Fibroblast of gingiva (primary cell): ENCODE measurements at regions not wholly inside any gene's neighbourhood (a gene's known extent, or its start where the extent isn't known, plus 50 kb on each side); places are given as distances from the start of the nearest gene placed in this dataset.
"Not testable (repeated sequence)": the region's sequence is repeated elsewhere in the genome, so short reads cannot be mapped to it uniquely, and the experiment has no call there.

ENCODE experiments used
- DNase-seq: peaks from one replicate; pipeline ENCODE4 v3.0.0-alpha.2; 2011; ENCODE audit warnings: low read depth

DNA sequence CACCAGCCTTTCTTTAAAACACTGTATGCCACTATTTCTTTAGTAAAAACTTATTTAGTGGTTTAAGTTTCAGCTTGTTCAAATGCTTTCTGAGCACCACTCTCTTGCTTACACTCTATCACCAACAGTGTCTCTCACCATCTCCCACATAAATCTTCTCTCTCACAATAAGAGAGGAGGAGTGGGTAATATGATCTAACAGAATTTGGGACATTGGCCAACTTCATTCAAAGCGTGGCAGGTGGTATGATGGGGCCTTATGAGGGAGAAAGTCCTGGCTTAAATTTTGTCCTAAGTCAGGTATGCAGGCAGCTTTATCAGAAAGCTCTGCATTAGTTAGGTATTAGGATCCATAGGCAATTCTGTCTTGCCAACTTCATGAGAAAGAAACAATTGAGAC lies 1132.5 kb downstream of the TUSC7 start:
- DNase-seq = no peak

- DNase-seq = no peak
These were observed 1133.8 kb downstream of the TUSC7 start for GRCh38 chr3:117843356-117843755.

GRCh38 chr3:117844676-117845075 lies 1135.1 kb downstream of the TUSC7 start:
- peak; percentile 18 for DNase-seq

DNA sequence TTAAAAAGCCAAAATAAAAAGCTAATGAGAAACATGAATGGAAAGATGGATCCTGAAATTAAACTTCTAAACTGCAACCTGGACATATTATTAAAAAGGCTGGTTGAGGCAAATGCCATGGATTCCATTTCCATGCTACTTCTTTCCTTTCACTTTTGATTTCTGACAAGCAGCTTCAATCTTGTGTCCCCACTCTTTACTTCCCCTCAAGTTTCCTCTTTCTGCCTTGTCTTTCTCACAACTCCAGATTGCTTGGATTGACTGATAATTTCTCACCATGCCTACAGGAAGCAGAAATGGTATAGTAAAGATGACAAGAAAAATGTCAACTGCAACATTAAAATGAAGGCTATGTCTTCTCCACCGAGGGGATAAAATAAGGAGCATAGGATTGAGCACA lies 1136.7 kb downstream of the TUSC7 start:
- DNase-seq = no peak

DNA sequence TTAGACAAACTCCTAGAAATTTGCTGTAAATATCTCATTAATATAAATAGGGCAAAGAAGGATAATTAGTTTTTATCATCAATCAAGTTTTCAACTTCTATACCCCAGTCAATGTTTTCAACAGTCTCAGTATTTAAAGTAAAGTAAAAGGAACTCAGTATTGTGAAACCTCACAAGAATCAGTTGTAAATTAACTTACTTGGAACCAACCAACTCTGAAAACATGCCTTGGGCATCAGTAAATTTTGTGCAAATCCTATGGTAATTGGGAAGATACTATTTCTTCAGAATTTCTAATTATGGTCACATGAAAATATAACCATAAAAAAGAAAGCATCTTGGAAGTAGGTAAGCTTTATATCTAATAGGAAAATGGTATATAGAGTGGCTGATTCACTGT lies 1139.0 kb downstream of the TUSC7 start:
- DNase-seq = no peak

GRCh38 chr3:117853923-117854668 lies 1144.5 kb downstream of the TUSC7 start:
- peak; percentile 76 for DNase-seq

GRCh38 chr3:117856354-117856753 lies 1146.8 kb downstream of the TUSC7 start:
- DNase-seq = no peak

GRCh38 chr3:117863146-117863545 lies 1153.6 kb downstream of the TUSC7 start:
- no peak for DNase-seq

GRCh38 chr3:117865338-117865737 lies 1155.8 kb downstream of the TUSC7 start:
- DNase-seq = no peak

DNA sequence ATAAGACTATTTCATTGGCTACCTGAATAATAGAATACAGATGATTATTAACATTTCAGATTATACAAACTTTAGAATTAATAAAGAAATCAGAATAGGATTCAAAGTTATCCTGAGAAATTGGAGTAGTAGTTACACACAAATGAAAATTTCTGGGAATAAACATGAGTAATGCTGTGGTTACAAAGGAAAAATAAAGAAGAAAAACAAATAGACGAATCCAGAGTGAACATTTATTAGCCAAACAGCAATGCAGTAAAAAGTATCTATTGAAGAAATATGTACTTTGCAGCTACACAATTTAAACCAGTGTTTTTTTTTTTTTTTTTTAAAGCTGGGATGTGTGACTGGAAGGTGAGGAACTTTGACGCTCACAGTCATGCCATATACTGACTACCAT lies 1159.2 kb downstream of the TUSC7 start:
- peak; percentile 47 for DNase-seq

GRCh38 chr3:117871934-117872333 lies 1162.4 kb downstream of the TUSC7 start:
- DNase-seq = no peak

DNA sequence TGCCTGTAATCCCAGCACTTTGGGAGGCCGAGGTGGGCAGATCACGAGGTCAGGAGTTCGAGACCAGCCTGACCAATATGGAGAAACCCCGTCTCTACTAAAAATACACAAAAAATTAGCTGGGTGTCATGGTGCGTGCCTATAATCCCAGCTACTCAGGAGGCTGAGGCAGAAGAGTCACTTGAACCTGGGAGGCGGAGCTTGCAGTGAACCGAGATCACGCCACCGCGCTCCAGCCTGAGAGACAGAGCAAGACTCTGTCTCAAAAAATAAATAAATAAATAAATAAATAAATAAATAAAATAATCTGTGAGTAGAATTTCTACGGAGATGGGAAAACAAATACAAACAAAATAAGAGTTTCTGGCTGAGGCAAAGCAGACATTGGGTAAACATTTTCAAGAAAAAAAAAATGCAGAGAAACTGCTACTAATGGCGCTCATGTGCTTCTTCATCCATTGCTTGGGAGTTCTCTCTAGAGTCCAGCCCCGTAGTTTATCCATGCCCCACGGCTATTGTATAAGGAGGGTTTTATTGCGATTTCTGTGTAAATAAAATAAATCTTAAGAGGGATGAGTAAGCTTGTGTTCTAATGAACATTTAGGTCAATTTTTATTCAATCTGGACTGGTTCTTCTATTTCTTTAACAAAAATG lies 1161.9 kb downstream of the IGSF11 start:
- DNase-seq = not testable (repeated sequence)

DNA sequence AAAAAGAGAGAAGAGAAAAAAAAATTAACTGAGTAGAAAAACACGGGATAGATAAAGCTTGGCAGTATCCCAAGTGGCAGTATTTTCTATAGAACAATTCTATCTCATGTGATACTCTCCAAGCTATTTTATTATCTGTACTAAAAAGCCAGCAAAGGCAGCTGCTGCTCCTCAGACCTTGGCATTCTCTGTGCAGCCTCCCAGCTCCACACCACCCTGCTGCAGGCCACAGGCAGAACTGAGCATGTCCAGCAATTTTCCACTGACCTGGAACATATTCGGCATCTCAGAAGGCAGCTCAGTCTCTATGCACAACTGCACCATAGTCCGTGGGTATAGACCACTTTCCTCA lies 1161.4 kb downstream of the IGSF11 start:
- DNase-seq = no peak

DNA sequence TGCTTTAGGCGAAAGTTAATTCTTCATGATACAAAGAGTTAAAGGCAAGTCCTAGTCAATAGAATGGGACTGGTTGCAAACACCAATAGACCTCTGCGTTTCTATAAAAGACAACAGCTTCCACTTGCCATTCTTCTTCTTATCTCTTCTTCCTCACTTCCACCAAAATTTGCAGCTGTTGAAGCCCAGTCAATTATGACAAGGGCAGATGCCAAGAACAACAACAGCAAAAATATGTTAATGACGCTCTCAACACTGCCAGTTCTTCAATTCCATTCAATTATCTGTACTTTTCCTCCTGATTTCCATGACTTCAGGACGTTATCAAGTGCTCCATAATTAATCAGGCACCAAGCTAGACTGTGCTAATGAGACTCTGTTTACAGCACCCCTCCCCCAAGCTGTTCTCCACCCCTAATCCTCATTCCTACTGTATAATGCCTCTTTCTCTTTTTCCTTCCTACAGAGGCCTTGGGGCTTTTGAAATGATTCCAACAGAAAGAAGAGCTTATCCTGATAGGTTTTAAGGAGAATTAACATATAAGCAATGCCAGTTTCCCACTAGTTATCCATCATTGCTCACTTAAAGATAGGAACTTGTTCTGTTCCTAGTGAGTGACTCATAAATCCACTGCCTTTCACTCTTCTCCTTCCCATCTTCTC lies 1160.5 kb downstream of the IGSF11 start:
- no peak for DNase-seq

DNA sequence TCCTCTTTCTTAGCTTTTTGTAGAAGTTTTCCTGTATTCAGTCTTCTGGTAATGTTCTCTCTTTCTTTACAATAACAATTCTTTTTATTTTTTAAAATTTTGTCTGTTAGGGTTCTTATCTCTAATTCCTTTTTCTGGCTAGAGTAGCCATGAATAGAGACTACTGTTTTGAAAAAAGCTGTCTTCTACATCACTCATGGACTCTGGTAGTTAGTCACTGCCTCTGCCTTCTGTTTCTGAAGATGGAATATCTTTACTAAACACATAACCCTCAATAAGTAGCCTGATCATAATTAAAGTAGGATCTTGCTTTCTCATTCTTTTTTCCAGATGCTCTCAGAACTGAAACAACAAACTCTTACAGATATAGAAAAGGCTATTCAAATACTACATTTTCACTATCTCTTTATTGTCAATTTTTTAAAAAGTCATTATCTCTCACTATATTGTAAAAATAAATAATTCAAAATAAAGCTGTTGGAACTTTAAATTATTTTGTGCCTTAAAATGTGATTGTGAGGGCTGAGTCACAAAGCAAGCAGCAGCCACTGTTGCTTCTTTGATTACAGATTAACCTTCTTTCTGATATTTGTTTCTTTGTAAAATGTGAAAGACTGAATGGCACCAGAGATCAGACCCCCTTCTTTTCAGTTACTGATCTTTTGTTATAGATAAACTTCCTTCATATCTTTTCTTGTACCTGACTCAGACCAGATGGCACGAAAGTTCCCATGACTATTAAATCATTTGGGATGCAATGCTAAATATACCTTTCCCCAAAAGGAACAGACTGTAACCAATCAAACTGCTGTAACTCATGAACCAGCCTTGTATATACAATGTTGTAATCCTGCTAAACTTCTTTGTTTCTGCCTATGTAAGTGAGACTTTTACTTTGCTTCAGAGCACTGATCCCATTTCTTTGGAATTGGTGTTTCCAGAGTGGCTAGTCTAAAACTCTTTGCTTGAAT lies 1159.5 kb downstream of the IGSF11 start:
- DNase-seq = no peak

- DNase-seq = no peak
These were observed 1158.8 kb downstream of the IGSF11 start for GRCh38 chr3:117875887-117876286.

DNA sequence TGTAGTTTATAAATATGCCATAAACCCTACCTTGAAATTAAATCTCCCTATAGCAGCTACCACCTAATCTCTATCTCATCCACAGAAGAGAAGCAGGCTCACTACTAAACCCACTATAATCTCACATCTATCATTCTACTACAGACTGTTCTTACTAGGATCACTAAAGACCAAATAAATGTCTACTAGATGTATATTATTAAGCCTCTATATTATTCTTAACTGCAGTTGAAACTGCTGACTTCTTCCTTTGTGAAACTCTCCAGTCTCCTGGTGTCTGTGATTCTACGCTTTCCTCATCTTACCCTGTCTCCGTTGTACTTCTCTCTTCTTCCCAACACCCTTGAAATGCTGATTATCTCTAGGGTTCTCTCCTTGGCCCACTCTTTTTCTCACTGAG lies 1154.0 kb downstream of the IGSF11 start:
- no peak for DNase-seq

DNA sequence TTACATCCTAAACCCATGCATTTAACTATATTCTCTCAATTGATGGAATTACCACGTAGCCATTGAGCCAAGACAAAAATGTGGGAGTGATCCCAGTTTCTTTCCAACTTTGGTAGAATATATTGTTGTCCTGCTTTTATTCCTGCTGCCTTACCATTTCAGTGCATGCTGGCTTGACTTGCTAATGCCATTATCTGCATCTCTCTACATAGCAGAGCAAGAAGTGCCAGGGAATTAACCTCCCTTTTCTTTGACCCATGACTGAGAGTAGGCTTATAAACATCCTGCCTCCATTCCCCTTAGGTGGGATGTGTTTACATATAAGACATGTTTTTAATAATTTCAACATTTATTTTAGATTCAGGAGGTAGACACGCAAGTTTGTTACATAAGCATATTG lies 1153.4 kb downstream of the IGSF11 start:
- no peak for DNase-seq

GRCh38 chr3:117885011-117885441 lies 1149.6 kb downstream of the IGSF11 start:
- DNase-seq = no peak

GRCh38 chr3:117886147-117886546 lies 1148.5 kb downstream of the IGSF11 start:
- no peak for DNase-seq

DNA sequence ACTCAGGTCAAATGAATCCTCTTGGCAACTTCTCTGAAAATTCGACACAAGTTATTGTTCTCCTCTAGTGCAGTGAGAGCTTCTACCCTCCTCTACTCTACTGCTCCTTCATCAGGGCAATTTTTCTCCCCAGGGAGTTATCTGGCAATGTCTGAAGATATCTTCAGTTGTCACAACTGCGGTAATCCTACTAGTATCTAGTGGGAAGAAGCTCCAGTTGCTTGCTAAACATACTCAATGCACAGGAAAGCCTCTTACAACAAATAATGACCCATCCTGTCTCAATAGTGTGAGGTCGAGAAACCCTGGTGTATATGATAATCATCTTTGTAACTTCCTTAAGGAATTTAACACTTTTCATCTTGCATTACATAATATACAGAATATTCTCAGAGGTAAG lies 1147.6 kb downstream of the IGSF11 start:
- DNase-seq = no peak

DNA sequence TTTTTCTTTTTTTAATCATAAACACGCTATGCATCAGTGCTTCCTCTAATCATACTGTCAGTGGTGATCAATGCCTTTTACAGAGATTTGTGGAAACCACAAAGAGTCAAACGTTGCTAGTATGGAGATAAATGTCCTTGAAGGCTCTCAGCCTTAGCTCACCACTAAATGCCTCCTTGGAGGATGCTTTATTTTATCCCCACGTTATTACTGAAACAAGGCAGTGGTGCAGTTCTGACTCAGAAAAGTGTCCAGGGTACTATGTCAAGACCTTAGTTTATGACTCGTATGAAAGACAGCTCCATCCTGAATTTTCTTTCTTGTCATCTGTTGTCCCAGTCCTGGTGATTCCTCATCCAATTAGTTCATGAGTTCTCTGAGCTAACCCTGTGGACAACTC lies 1146.7 kb downstream of the IGSF11 start:
- no peak for DNase-seq
